ENCODE measurements at regions not wholly inside any gene's neighbourhood (a gene's known extent, or its start where the extent isn't known, plus 50 kb on each side); places are given as distances from the start of the nearest gene placed in this dataset.

GRCh38 chr3:144820726-144821125 is 849.1 kb downstream of the DIPK2A start:
- TF ChIP-seq CTCF (optimal IDR thresholded peaks at IDR 0.05 in 1 of 3, IDR thresholded peaks at IDR 0.05 in 1 of 3, conservative IDR thresholded peaks at IDR 0.05 in 1 of 3; ENCODE audit: extremely low read depth in 1 of 3, insufficient read depth in 2 of 3, low read length in 3 of 3) (no peak), EZH2 (IDR thresholded peaks at IDR 0.05; ENCODE audit: low read length) (no peak)
